Transverse colon (tissue), 4 donors: ENCODE measurements at regions not wholly inside any gene's neighbourhood (a gene's known extent, or its start where the extent isn't known, plus 50 kb on each side); places are given as distances from the start of the nearest gene placed in this dataset.

ENCODE experiments used
- DNase-seq: peaks from one replicate; pipeline ENCODE4 v3.0.0-alpha.2; 2019
- H3K27ac ChIP-seq, 4 donors: fragments of 200-600 bp; sonication (generic); 2 replicates each; pipeline ENCODE4 v1.5.1; 2016 to 2018; ENCODE audit warnings: inconsistent platforms in 4 of 4
- H3K27me3 ChIP-seq: fragments of 200-600 bp; sonication (generic); 2 replicates; pipeline ENCODE4 v1.5.1; 2017; ENCODE audit warnings: inconsistent platforms
- H3K36me3 ChIP-seq, 4 donors: fragments of 200-600 bp; sonication (generic); 2 replicates each; pipeline ENCODE4 v1.5.1; 2017 to 2019; ENCODE audit warnings: inconsistent platforms in 4 of 4
- H3K4me1 ChIP-seq, 4 donors: fragments of 200-600 bp; sonication (generic); 2 replicates each; pipeline ENCODE4 v1.5.1; 2017 to 2020; ENCODE audit warnings: inconsistent platforms in 4 of 4
- H3K4me3 ChIP-seq, 4 donors: fragments of 200-600 bp; sonication (generic); 1 replicate in 1 of 4; 2 replicates in 3 of 4; pipeline versions ENCODE4 v1.5.1 to v1.6.1; 2017 to 2019; ENCODE audit warnings: inconsistent platforms in 4 of 4
- H3K9me3 ChIP-seq, 2 donors: fragments of 200-600 bp; sonication (generic); 2 replicates each; pipeline ENCODE4 v1.5.1; 2017 to 2019; ENCODE audit warnings: inconsistent platforms in 2 of 2
- EP300 ChIP-seq: sonication (generic); formaldehyde crosslinking; IDR thresholded peaks from one replicate; pipeline ENCODE4 v1.6.1; 2017; ENCODE audit warnings: antibody characterized with exemption, low read depth
- POLR2A ChIP-seq: fragments of 450-650 bp; IDR thresholded peaks from one replicate; pipeline ENCODE4 v1.6.1; 2016; ENCODE audit warnings: antibody characterized with exemption, mild to moderate bottlenecking, moderate library complexity
- POLR2AphosphoS5 ChIP-seq, 3 donors: sonication (generic); formaldehyde crosslinking; IDR thresholded peaks; one replicate each; pipeline ENCODE4 v1.6.1; 2016; ENCODE audit warnings: antibody characterized with exemption in 3 of 3
- WGBS, 2 donors: methylation state at CpG; one replicate each; pipeline ENCODE4 v1.1.5; 2018; ENCODE audit warnings: low coverage in 1 of 2; 5-methylcytosine and 5-hydroxymethylcytosine counted together
- in situ Hi-C, 4 donors: fragments of 200-750 bp; cut with MboI; loops; one replicate each; pipeline versions ENCODE4 v1.15.0 to v1.15.1; 2017; ENCODE audit warnings: low sequenced_read_pairs in 3 of 4, low pct_ligation_motif_present in 1 of 4, low pct_unique_long_range_greater_than_20kb in 1 of 4
- intact Hi-C: fragments of 100-400 bp; cut with DNase I; formaldehyde crosslinking; loops from one replicate; pipeline ENCODE4 v1.15.1; 2023; ENCODE audit warnings: low total_unique reads
- TF ChIP-seq, protein P1 (sequence below), 5 experiments: fragments of 200-600 bp in 3 of 5; fragments of 450-650 bp in 2 of 5; sonication (generic) in 3 of 5; IDR thresholded peaks; 1 replicate in 2 of 5; 2 replicates in 3 of 5; pipeline ENCODE4 v1.5.1; 2016 to 2017; ENCODE audit warnings: antibody characterized with exemption in 5 of 5, inconsistent platforms in 3 of 5, mild to moderate bottlenecking in 2 of 5, moderate library complexity in 1 of 5

DNA sequence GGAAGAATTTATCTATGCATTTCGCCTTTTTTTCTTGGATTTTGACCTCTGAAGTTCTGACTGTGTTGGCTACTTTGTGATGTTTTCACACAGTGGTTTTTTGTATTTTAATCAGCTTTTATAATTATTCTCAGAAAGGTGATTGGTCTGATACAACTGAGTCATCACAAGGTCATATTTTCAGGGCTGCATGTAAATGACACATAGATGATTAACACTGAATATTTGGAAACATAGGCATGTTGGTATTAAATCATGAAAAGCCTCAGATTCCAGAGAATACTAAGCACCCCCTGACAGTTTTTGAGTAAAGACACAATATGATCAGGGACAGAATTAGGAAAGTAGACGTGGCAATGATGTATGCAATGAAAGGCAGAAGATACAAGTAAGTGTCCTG lies 175.5 kb upstream of the SLCO3A1 start:
- Histone ChIP-seq H3K27me3 (peaks cover 4% of the 10 kb centered on the region), H3K4me1 (no peaks in the 10 kb centered on the region), H3K4me3 (no peak overlapping the region), H3K36me3 (no peaks in the 10 kb centered on the region), H3K27ac (no peak overlapping the region), H3K9me3 (peaks cover 3 to 6% of the 10 kb centered on the region in 2 donors)
- in situ Hi-C loops (no loop called here), intact Hi-C loops (no loop called here)
- no peak for DNase-seq
- no peak for TF ChIP-seq EP300
- no peak for TF ChIP-seq POLR2AphosphoS5 (IDR thresholded peaks at IDR 0.05)
- no peak for TF ChIP-seq POLR2A
- TF ChIP-seq, protein P1, sequence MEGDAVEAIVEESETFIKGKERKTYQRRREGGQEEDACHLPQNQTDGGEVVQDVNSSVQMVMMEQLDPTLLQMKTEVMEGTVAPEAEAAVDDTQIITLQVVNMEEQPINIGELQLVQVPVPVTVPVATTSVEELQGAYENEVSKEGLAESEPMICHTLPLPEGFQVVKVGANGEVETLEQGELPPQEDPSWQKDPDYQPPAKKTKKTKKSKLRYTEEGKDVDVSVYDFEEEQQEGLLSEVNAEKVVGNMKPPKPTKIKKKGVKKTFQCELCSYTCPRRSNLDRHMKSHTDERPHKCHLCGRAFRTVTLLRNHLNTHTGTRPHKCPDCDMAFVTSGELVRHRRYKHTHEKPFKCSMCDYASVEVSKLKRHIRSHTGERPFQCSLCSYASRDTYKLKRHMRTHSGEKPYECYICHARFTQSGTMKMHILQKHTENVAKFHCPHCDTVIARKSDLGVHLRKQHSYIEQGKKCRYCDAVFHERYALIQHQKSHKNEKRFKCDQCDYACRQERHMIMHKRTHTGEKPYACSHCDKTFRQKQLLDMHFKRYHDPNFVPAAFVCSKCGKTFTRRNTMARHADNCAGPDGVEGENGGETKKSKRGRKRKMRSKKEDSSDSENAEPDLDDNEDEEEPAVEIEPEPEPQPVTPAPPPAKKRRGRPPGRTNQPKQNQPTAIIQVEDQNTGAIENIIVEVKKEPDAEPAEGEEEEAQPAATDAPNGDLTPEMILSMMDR (IDR thresholded peaks at IDR 0.05), result no peak
- 69 to 100% methylated on average over 2 of the region's 2 CpGs for WGBS, 2 donors

GRCh38 chr15:91679447-91679846 lies 174.1 kb upstream of the SLCO3A1 start:
- DNase-seq, result no peak
- Histone ChIP-seq H3K27me3 (peaks cover 4% of the 10 kb centered on the region), H3K36me3 (no peaks in the 10 kb centered on the region), H3K4me3 (no peak overlapping the region), H3K9me3 (peaks cover 3 to 4% of the 10 kb centered on the region in 2 donors), H3K27ac (no peak overlapping the region), H3K4me1 (no peaks in the 10 kb centered on the region)
- TF ChIP-seq POLR2A (no peak), POLR2AphosphoS5 (IDR thresholded peaks at IDR 0.05) (no peak), EP300 (no peak)
- TF ChIP-seq, protein P1 (IDR thresholded peaks at IDR 0.05), result no peak
- WGBS, 2 donors, result 49% methylated on average over 2 of the region's 2 CpGs; no CpG with 5 or more reads in 1 of the 2 donors
- intact Hi-C loops, result no loop called here
- in situ Hi-C loops, result no loop called here

- no peak for TF ChIP-seq EP300
- TF ChIP-seq, protein P1 (IDR thresholded peaks at IDR 0.05), result no peak
- no peak for TF ChIP-seq POLR2AphosphoS5 (IDR thresholded peaks at IDR 0.05)
- no peak for TF ChIP-seq POLR2A
- WGBS, 2 donors, result 67 to 84% methylated on average over 1 of the region's 1 CpG
- intact Hi-C loops, result no loop called here
Observed at GRCh38 chr15:91685436-91685835, 168.1 kb upstream of the SLCO3A1 start.

DNA sequence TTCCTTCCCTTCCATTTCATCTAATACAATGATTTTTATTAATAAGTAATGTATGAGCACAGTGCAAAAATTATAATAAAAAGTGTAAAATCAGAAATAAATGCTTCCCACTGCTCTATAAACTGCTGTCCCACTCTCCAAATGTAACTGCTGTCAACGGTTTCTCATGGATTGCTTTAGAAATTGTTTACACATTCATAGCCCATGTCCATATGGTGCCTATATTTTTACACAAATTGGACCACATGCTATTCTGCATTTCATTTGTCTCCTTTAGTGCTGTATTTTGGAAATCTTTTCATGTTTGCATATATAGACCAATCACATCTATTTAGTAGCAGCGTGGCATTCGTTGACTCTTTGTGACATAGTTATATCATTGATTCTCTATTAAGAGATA lies 164.7 kb upstream of the SLCO3A1 start:
- H3K9me3 ChIP-seq, result no peaks in the 10 kb centered on the region
- in situ Hi-C loops, result no loop called here
- no peaks in the 10 kb centered on the region for H3K4me1 ChIP-seq
- WGBS, 2 donors, result 88 to 95% methylated on average over 3 of the region's 3 CpGs
- DNase-seq, result no peak
- H3K27ac ChIP-seq, result no peak overlapping the region
- TF ChIP-seq, protein P1 (IDR thresholded peaks at IDR 0.05), result no peak
- TF ChIP-seq POLR2AphosphoS5 (IDR thresholded peaks at IDR 0.05) (no peak), EP300 (no peak), POLR2A (no peak)
- no peaks in the 10 kb centered on the region for H3K27me3 ChIP-seq
- no peak overlapping the region for H3K4me3 ChIP-seq
- H3K36me3 ChIP-seq, result no peaks in the 10 kb centered on the region
- intact Hi-C loops, result no loop called here

More at GRCh38 chr15:91685436-91685835, 168.1 kb upstream of the SLCO3A1 start:
- no peak for DNase-seq
- Histone ChIP-seq H3K27ac (no peak overlapping the region), H3K4me3 (no peak overlapping the region), H3K27me3 (peaks cover 4% of the 10 kb centered on the region), H3K36me3 (no peaks in the 10 kb centered on the region), H3K9me3 (no peaks in the 10 kb centered on the region), H3K4me1 (no peaks in the 10 kb centered on the region)
- in situ Hi-C loops, result no loop called here
